ENCODE measurements at regions not wholly inside any gene's neighbourhood (a gene's known extent, or its start where the extent isn't known, plus 50 kb on each side); places are given as distances from the start of the nearest gene placed in this dataset.

- in situ Hi-C loops (cut with MboI): no loop called here
- Histone ChIP-seq H3K9ac (no peak overlapping the region), H3K36me3 (ENCODE audit: low read depth) (no peaks in the 10 kb centered on the region), H3K27me3 (replicated peaks; ENCODE audit: insufficient read depth) (no peaks in the 10 kb centered on the region), H3K27ac (no peak overlapping the region), H3K9me2 (ENCODE audit: insufficient read depth) (no peaks in the 10 kb centered on the region), H3K4me1 (ENCODE audit: insufficient read depth) (no peaks in the 10 kb centered on the region), H3K4me2 (ENCODE audit: unreplicated experiment) (no peak overlapping the region), H3F3A (ENCODE audit: insufficient read depth) (no peaks in the 10 kb centered on the region), H2AFZ (no peak overlapping the region), H3K9me3 (ENCODE audit: low read depth) (no peaks in the 10 kb centered on the region), H4K20me1 (ENCODE audit: insufficient read depth) (no peaks in the 10 kb centered on the region), H3K79me2 (ENCODE audit: insufficient read depth) (no peaks in the 10 kb centered on the region), H3K4me3 (no peak overlapping the region)
- DNase-seq: no peak
- no peak for TF ChIP-seq EZH2 (IDR thresholded peaks at IDR 0.05; ENCODE audit: insufficient read depth, poor library complexity, severe bottlenecking)
- no peak for TF ChIP-seq EZH2phosphoT487 (IDR thresholded peaks at IDR 0.05; ENCODE audit: insufficient read depth, low read depth)
- 34 to 45% methylated on average over 2 of the region's 2 CpGs for WGBS, 2 experiments (ENCODE audit: low coverage in 1 of 2, low lambda C conversion rate in 2 of 2, missing lambda C conversion rate in 2 of 2)
Measured at GRCh38 chr12:61308220-61308619, 952.0 kb upstream of the USP15 start.

DNA sequence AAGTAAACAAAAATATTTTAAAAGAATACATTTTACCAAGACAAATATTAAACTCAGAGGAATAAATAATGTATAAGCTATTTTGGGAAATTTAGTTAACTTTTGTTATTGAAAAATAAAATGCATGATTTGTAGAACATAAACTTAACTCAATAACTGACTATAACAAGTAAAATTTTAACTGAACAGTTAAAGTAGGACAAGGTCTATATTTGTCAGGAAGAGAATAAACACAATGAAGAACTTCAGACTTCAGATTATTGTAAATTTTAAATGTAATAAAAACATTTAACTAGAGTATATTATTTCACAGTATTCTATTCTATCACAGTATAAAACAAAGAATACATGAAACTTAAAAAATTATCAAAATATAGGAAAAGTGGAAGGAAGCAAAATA is 948.8 kb upstream of the USP15 start:
- Histone ChIP-seq H3K9me2 (ENCODE audit: insufficient read depth) (no peaks in the 10 kb centered on the region), H3K36me3 (ENCODE audit: low read depth) (no peaks in the 10 kb centered on the region), H3K9ac (no peak overlapping the region), H3K27ac (no peak overlapping the region), H3F3A (ENCODE audit: insufficient read depth) (no peaks in the 10 kb centered on the region), H3K4me3 (no peak overlapping the region), H3K9me3 (ENCODE audit: low read depth) (no peaks in the 10 kb centered on the region), H2AFZ (no peak overlapping the region), H4K20me1 (ENCODE audit: insufficient read depth) (no peaks in the 10 kb centered on the region), H3K79me2 (ENCODE audit: insufficient read depth) (no peaks in the 10 kb centered on the region), H3K4me2 (ENCODE audit: unreplicated experiment) (no peak overlapping the region), H3K4me1 (ENCODE audit: insufficient read depth) (no peaks in the 10 kb centered on the region), H3K27me3 (replicated peaks; ENCODE audit: insufficient read depth) (no peaks in the 10 kb centered on the region)
- no peak for TF ChIP-seq EZH2phosphoT487 (IDR thresholded peaks at IDR 0.05; ENCODE audit: insufficient read depth, low read depth)
- no peak for TF ChIP-seq EZH2 (IDR thresholded peaks at IDR 0.05; ENCODE audit: insufficient read depth, poor library complexity, severe bottlenecking)
- in situ Hi-C loops (cut with MboI): no loop called here
- no peak for DNase-seq

GRCh38 chr12:61348871-61349270 is 911.3 kb upstream of the USP15 start:
- 41 to 44% methylated on average over 3 of the region's 3 CpGs for WGBS, 2 experiments (ENCODE audit: low coverage in 1 of 2, low lambda C conversion rate in 2 of 2, missing lambda C conversion rate in 2 of 2)
- no peaks in the 10 kb centered on the region for H3K27me3 ChIP-seq (replicated peaks; ENCODE audit: insufficient read depth)
- in situ Hi-C loops (cut with MboI): no loop called here

DNA sequence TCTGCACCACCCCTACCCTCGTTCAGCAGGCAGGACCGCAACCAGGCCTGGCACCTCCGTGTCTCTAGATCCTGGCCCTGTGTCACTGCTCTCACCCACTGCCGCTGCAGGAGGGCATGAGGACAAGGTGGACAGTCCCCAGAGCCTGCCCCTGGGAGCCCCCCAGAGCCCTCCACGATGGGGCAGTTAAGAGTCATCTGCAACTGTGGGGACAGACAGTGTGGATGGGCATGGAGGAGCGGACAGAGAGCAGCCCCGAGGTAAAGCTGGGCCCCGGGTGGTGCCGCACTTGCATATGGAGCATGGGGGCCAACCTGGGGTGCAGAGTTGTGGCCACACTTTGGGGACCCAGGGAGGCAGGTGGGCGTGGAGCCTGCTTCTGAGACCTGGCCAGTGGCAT is 905.1 kb upstream of the USP15 start:
- no peaks in the 10 kb centered on the region for H3K9me2 ChIP-seq (ENCODE audit: insufficient read depth)
- H3K27me3 ChIP-seq (replicated peaks; ENCODE audit: insufficient read depth): no peaks in the 10 kb centered on the region
- H3K9ac ChIP-seq: no peak overlapping the region
- H3K4me3 ChIP-seq: no peak overlapping the region
- no peaks in the 10 kb centered on the region for H3K79me2 ChIP-seq (ENCODE audit: insufficient read depth)
- H3K9me3 ChIP-seq (ENCODE audit: low read depth): no peaks in the 10 kb centered on the region
- no peaks in the 10 kb centered on the region for H3F3A ChIP-seq (ENCODE audit: insufficient read depth)
- no peaks in the 10 kb centered on the region for H3K4me1 ChIP-seq (ENCODE audit: insufficient read depth)
- TF ChIP-seq EZH2phosphoT487 (IDR thresholded peaks at IDR 0.05; ENCODE audit: insufficient read depth, low read depth) (no peak), EZH2 (IDR thresholded peaks at IDR 0.05; ENCODE audit: insufficient read depth, poor library complexity, severe bottlenecking) (no peak)
- no peak overlapping the region for H2AFZ ChIP-seq
- H4K20me1 ChIP-seq (ENCODE audit: insufficient read depth): no peaks in the 10 kb centered on the region
- in situ Hi-C loops (cut with MboI): no loop called here
- H3K36me3 ChIP-seq (ENCODE audit: low read depth): no peaks in the 10 kb centered on the region
- 61 to 62% methylated on average over 9 to 10 of the region's 10 CpGs for WGBS, 2 experiments (ENCODE audit: low coverage in 1 of 2, low lambda C conversion rate in 2 of 2, missing lambda C conversion rate in 2 of 2)
- no peak overlapping the region for H3K4me2 ChIP-seq (ENCODE audit: unreplicated experiment)
- H3K27ac ChIP-seq: no peak overlapping the region
- DNase-seq: no peak

More at GRCh38 chr12:61348871-61349270, 911.3 kb upstream of the USP15 start:
- Histone ChIP-seq H3K4me3 (no peak overlapping the region), H3K4me1 (ENCODE audit: insufficient read depth) (no peaks in the 10 kb centered on the region), H3K27ac (no peak overlapping the region), H3K9ac (no peak overlapping the region), H3K79me2 (ENCODE audit: insufficient read depth) (no peaks in the 10 kb centered on the region), H3K4me2 (ENCODE audit: unreplicated experiment) (no peak overlapping the region), H3K9me3 (ENCODE audit: low read depth) (no peaks in the 10 kb centered on the region), H4K20me1 (ENCODE audit: insufficient read depth) (no peaks in the 10 kb centered on the region), H3K9me2 (ENCODE audit: insufficient read depth) (no peaks in the 10 kb centered on the region), H3F3A (ENCODE audit: insufficient read depth) (no peaks in the 10 kb centered on the region), H3K36me3 (ENCODE audit: low read depth) (no peaks in the 10 kb centered on the region), H2AFZ (no peak overlapping the region)
- TF ChIP-seq EZH2phosphoT487 (IDR thresholded peaks at IDR 0.05; ENCODE audit: insufficient read depth, low read depth) (no peak), EZH2 (IDR thresholded peaks at IDR 0.05; ENCODE audit: insufficient read depth, poor library complexity, severe bottlenecking) (no peak)
- DNase-seq: no peak

DNA sequence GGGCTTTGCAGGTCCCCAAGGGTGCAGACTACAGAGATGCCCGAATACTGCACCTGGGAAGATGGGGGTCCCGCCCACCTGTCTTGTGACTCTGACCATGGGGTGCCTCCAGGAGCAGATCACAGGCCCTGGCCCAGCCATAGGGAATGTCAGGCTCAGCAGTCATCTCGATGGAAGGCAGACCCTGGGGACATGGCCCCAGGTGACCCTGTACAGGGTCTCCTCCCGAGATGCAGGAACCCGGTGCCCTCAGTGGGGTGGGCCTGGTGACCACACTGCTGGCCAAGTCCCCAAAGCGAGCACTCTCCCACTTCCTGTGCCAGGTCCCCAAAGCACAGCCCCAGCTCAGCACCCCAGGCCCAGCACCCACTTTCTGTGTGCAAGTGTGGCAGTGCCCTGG is 903.7 kb upstream of the USP15 start:
- in situ Hi-C loops (cut with MboI): no loop called here
- H3K9me2 ChIP-seq (ENCODE audit: insufficient read depth): no peaks in the 10 kb centered on the region
- 25 to 41% methylated on average over 6 of the region's 6 CpGs for WGBS, 2 experiments (ENCODE audit: low coverage in 1 of 2, low lambda C conversion rate in 2 of 2, missing lambda C conversion rate in 2 of 2)
- no peaks in the 10 kb centered on the region for H3K79me2 ChIP-seq (ENCODE audit: insufficient read depth)
- no peaks in the 10 kb centered on the region for H3K36me3 ChIP-seq (ENCODE audit: low read depth)
- TF ChIP-seq EZH2 (IDR thresholded peaks at IDR 0.05; ENCODE audit: insufficient read depth, poor library complexity, severe bottlenecking) (no peak), EZH2phosphoT487 (IDR thresholded peaks at IDR 0.05; ENCODE audit: insufficient read depth, low read depth) (no peak)
- DNase-seq: no peak
- H3K4me3 ChIP-seq: no peak overlapping the region
- no peaks in the 10 kb centered on the region for H3K27me3 ChIP-seq (replicated peaks; ENCODE audit: insufficient read depth)
- no peaks in the 10 kb centered on the region for H3F3A ChIP-seq (ENCODE audit: insufficient read depth)
- H4K20me1 ChIP-seq (ENCODE audit: insufficient read depth): no peaks in the 10 kb centered on the region
- no peak overlapping the region for H3K9ac ChIP-seq
- H3K27ac ChIP-seq: no peak overlapping the region
- H3K4me1 ChIP-seq (ENCODE audit: insufficient read depth): no peaks in the 10 kb centered on the region
- no peak overlapping the region for H2AFZ ChIP-seq
- no peak overlapping the region for H3K4me2 ChIP-seq (ENCODE audit: unreplicated experiment)
- no peaks in the 10 kb centered on the region for H3K9me3 ChIP-seq (ENCODE audit: low read depth)
